ENCODE measurements at regions not wholly inside any gene's neighbourhood (a gene's known extent, or its start where the extent isn't known, plus 50 kb on each side); places are given as distances from the start of the nearest gene placed in this dataset.

DNA sequence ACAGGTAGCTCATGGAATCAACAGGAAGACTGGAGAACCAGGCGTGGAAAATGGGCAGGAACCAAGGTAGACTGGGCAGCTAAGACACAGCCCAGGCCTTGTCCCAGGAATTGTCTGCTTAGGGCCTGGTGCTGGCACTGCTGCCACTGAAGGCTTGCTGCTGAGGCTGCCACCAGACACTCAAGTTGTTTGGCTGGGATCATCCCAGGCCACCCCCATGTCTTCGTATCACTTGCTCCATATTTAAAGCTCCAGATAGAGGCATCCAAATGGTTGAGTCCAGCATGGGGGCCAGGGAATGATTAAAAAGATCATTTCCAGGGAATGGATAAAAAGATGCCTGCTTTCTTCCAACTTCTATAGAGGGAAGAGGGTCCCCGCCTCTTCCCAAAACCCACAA is 107.4 kb upstream of the GADD45A start:
- Histone ChIP-seq H3K4me1 (ENCODE audit: control insufficient read depth, insufficient read depth, low read length) (no peaks in the 10 kb centered on the region), H3K27ac (ENCODE audit: extremely low read depth, low read depth, low read length) (no peak overlapping the region), H3K9me3 (ENCODE audit: control insufficient read depth, insufficient read depth, low read depth, low read length) (no peaks in the 10 kb centered on the region), H3K4me3 (ENCODE audit: low read depth, low read length) (no peak overlapping the region), H3K36me3 (ENCODE audit: control insufficient read depth in 2 of 2, insufficient read depth in 1 of 2, low read length in 2 of 2) (no peaks in the 10 kb centered on the region)
- CTCF ChIA-PET, result interaction anchor here (0.8 to 1.1 kb wide), 2 partner anchors 21 to 41 kb away, joined by 3 to 6 read pairs; no protein-coding TSS in a partner anchor
- TF ChIP-seq ZNF701 (tag by site-specific recombination; IDR thresholded peaks at IDR 0.05), result no peak
- TF ChIP-seq ZNF843 (tag by site-specific recombination; IDR thresholded peaks at IDR 0.05), result no peak
- TF ChIP-seq HOXA7 (CRISPR knock-in tag; IDR thresholded peaks at IDR 0.05; ENCODE audit: borderline replicate concordance), result no peak
- no peak for TF ChIP-seq ZNF776 (tag by site-specific recombination; IDR thresholded peaks at IDR 0.05; ENCODE audit: borderline replicate concordance)
- TF ChIP-seq ZNF677 (tag by site-specific recombination; IDR thresholded peaks at IDR 0.05), result no peak
- TF ChIP-seq, protein P1, sequence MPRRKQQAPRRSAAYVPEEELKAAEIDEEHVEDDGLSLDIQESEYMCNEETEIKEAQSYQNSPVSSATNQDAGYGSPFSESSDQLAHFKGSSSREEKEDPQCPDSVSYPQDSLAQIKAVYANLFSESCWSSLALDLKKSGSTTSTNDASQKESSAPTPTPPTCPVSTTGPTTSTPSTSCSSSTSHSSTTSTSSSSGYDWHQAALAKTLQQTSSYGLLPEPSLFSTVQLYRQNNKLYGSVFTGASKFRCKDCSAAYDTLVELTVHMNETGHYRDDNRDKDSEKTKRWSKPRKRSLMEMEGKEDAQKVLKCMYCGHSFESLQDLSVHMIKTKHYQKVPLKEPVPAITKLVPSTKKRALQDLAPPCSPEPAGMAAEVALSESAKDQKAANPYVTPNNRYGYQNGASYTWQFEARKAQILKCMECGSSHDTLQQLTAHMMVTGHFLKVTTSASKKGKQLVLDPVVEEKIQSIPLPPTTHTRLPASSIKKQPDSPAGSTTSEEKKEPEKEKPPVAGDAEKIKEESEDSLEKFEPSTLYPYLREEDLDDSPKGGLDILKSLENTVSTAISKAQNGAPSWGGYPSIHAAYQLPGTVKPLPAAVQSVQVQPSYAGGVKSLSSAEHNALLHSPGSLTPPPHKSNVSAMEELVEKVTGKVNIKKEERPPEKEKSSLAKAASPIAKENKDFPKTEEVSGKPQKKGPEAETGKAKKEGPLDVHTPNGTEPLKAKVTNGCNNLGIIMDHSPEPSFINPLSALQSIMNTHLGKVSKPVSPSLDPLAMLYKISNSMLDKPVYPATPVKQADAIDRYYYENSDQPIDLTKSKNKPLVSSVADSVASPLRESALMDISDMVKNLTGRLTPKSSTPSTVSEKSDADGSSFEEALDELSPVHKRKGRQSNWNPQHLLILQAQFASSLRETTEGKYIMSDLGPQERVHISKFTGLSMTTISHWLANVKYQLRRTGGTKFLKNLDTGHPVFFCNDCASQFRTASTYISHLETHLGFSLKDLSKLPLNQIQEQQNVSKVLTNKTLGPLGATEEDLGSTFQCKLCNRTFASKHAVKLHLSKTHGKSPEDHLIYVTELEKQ (tag by site-specific recombination; IDR thresholded peaks at IDR 0.05; ENCODE audit: borderline replicate concordance), result no peak
- no peak for TF ChIP-seq ZNF623 (tag by site-specific recombination; IDR thresholded peaks at IDR 0.05)
- TF ChIP-seq, protein P2, sequence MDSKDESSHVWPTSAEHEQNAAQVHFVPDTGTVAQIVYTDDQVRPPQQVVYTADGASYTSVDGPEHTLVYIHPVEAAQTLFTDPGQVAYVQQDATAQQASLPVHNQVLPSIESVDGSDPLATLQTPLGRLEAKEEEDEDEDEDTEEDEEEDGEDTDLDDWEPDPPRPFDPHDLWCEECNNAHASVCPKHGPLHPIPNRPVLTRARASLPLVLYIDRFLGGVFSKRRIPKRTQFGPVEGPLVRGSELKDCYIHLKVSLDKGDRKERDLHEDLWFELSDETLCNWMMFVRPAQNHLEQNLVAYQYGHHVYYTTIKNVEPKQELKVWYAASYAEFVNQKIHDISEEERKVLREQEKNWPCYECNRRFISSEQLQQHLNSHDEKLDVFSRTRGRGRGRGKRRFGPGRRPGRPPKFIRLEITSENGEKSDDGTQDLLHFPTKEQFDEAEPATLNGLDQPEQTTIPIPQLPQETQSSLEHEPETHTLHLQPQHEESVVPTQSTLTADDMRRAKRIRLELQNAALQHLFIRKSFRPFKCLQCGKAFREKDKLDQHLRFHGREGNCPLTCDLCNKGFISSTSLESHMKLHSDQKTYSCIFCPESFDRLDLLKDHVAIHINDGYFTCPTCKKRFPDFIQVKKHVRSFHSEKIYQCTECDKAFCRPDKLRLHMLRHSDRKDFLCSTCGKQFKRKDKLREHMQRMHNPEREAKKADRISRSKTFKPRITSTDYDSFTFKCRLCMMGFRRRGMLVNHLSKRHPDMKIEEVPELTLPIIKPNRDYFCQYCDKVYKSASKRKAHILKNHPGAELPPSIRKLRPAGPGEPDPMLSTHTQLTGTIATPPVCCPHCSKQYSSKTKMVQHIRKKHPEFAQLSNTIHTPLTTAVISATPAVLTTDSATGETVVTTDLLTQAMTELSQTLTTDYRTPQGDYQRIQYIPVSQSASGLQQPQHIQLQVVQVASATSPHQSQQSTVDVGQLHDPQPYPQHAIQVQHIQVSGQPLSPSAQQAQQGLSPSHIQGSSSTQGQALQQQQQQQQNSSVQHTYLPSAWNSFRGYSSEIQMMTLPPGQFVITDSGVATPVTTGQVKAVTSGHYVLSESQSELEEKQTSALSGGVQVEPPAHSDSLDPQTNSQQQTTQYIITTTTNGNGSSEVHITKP (tag by site-specific recombination; IDR thresholded peaks at IDR 0.05), result peak; percentile 55
- POLR2A ChIA-PET, result no interaction called here

DNA sequence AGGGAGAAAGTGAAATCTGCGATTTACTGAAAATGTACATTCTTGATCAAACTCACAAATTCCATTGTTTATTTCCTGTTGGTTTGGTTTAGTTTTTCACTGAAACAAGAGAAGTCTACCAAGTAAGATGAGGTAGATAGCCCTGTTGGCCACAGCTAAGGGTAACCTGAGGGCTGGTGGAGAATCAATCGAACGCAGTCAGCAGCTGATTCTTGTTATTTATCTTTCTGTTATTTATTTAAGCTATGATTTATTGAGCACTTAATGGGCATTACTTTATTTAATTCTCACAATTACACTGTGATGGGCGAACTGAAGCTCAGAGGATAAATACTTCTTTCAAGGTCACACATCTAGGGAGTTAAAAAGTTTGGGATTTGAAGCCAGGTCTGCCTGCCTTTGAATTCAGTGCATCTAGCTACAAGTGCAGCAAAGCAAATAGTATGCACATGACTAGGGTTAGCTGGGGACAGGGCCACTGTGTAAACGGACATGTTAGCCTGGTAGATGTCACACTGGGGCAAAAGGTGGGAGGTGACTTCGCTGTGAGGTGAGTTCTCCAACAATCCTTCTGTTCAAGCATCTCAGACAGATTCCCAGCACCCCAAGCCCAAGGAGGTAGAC is 106.5 kb upstream of the GADD45A start:
- no peak overlapping the region for H3K4me3 ChIP-seq (ENCODE audit: low read depth, low read length)
- no peaks in the 10 kb centered on the region for H3K9me3 ChIP-seq (ENCODE audit: control insufficient read depth, insufficient read depth, low read depth, low read length)
- CTCF ChIA-PET, result interaction anchor here (0.6 to 1.1 kb wide), 3 partner anchors 20 to 188 kb away, joined by 3 to 6 read pairs (median 3); no protein-coding TSS in a partner anchor
- no peaks in the 10 kb centered on the region for H3K36me3 ChIP-seq (ENCODE audit: control insufficient read depth in 2 of 2, insufficient read depth in 1 of 2, low read length in 2 of 2)
- H3K27ac ChIP-seq (ENCODE audit: extremely low read depth, low read depth, low read length), result no peak overlapping the region
- no peaks in the 10 kb centered on the region for H3K4me1 ChIP-seq (ENCODE audit: control insufficient read depth, insufficient read depth, low read length)
- POLR2A ChIA-PET, result interaction anchor here (0.5 kb wide), 1 partner anchor 116 kb away, joined by 4 read pairs; no protein-coding TSS in a partner anchor
- TF ChIP-seq ZBTB7A (tag by site-specific recombination; IDR thresholded peaks at IDR 0.05; ENCODE audit: low read depth) (no peak), YY2 (tag by site-specific recombination; IDR thresholded peaks at IDR 0.05) (no peak), GFI1B (tag by site-specific recombination; IDR thresholded peaks at IDR 0.05) (no peak), HOXA7 (CRISPR knock-in tag; IDR thresholded peaks at IDR 0.05; ENCODE audit: borderline replicate concordance) (no peak), ZNF626 (tag by site-specific recombination; IDR thresholded peaks at IDR 0.05) (no peak), ZNF677 (tag by site-specific recombination; IDR thresholded peaks at IDR 0.05) (no peak), TRIM28 (IDR thresholded peaks at IDR 0.05; ENCODE audit: borderline replicate concordance, low read length) (no peak), ZNF521 (tag by site-specific recombination; IDR thresholded peaks at IDR 0.05) (no peak), SP7 (tag by site-specific recombination; IDR thresholded peaks at IDR 0.05) (no peak), ZFHX2 (tag by site-specific recombination; conservative IDR thresholded peaks at IDR 0.05) (no peak), ZNF391 (tag by site-specific recombination; IDR thresholded peaks at IDR 0.05; ENCODE audit: borderline replicate concordance, low read depth) (no peak)
- TF ChIP-seq, protein P3, sequence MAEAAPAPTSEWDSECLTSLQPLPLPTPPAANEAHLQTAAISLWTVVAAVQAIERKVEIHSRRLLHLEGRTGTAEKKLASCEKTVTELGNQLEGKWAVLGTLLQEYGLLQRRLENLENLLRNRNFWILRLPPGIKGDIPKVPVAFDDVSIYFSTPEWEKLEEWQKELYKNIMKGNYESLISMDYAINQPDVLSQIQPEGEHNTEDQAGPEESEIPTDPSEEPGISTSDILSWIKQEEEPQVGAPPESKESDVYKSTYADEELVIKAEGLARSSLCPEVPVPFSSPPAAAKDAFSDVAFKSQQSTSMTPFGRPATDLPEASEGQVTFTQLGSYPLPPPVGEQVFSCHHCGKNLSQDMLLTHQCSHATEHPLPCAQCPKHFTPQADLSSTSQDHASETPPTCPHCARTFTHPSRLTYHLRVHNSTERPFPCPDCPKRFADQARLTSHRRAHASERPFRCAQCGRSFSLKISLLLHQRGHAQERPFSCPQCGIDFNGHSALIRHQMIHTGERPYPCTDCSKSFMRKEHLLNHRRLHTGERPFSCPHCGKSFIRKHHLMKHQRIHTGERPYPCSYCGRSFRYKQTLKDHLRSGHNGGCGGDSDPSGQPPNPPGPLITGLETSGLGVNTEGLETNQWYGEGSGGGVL (tag by site-specific recombination; IDR thresholded peaks at IDR 0.05), result no peak
- TF ChIP-seq, protein P2 (tag by site-specific recombination; IDR thresholded peaks at IDR 0.05), result no peak
- TF ChIP-seq, protein P4, sequence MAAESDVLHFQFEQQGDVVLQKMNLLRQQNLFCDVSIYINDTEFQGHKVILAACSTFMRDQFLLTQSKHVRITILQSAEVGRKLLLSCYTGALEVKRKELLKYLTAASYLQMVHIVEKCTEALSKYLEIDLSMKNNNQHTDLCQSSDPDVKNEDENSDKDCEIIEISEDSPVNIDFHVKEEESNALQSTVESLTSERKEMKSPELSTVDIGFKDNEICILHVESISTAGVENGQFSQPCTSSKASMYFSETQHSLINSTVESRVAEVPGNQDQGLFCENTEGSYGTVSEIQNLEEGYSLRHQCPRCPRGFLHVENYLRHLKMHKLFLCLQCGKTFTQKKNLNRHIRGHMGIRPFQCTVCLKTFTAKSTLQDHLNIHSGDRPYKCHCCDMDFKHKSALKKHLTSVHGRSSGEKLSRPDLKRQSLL (tag by site-specific recombination; IDR thresholded peaks at IDR 0.05), result no peak

Measured in HEK293 (cell line).